DOHH2 (cell line): ENCODE measurements at regions not wholly inside any gene's neighbourhood (a gene's known extent, or its start where the extent isn't known, plus 50 kb on each side); places are given as distances from the start of the nearest gene placed in this dataset.

Source experiments
- H3F3A ChIP-seq: fragments of 200-600 bp; sonication (generic), shearing (Covaris generic); 2 replicates; pipeline ENCODE4 v1.6.0; 2016; ENCODE audit warnings: antibody characterized with exemption, mild to moderate bottlenecking; ENCODE audit not compliant: control insufficient read depth, insufficient read depth
- H3K27ac ChIP-seq: fragments of 200-600 bp; sonication (generic); 2 replicates; pipeline ENCODE4 v1.5.1; 2014; ENCODE audit warnings: low read depth, mild to moderate bottlenecking, low read length, moderate library complexity
- H3K27me3 ChIP-seq: fragments of 200-600 bp; sonication (generic); 2 replicates; pipeline ENCODE4 v1.6.1; 2014; ENCODE audit warnings: mild to moderate bottlenecking, low read length, mixed read lengths; ENCODE audit not compliant: control insufficient read depth
- H3K36me3 ChIP-seq: fragments of 200-600 bp; sonication (generic); 2 replicates; pipeline ENCODE4 v1.6.1; 2014; ENCODE audit warnings: mild to moderate bottlenecking, low read length, moderate library complexity, mixed read lengths; ENCODE audit not compliant: control insufficient read depth
- H3K4me1 ChIP-seq: fragments of 200-600 bp; sonication (generic); 2 replicates; pipeline ENCODE4 v1.6.1; 2014; ENCODE audit warnings: mild to moderate bottlenecking, low read length, mixed read lengths; ENCODE audit not compliant: control insufficient read depth
- H3K4me2 ChIP-seq: fragments of 200-600 bp; sonication (generic); 2 replicates; pipeline ENCODE4 v1.6.0; 2014; ENCODE audit warnings: mild to moderate bottlenecking, low read length, moderate library complexity
- H3K4me3 ChIP-seq: fragments of 200-600 bp; sonication (generic); 2 replicates; pipeline ENCODE4 v1.5.1; 2014; ENCODE audit warnings: mild to moderate bottlenecking, low read length, mixed read lengths
- H3K79me2 ChIP-seq: fragments of 200-600 bp; sonication (generic); 2 replicates; pipeline ENCODE4 v1.6.1; 2014; ENCODE audit warnings: mild to moderate bottlenecking, low read length, mixed read lengths; ENCODE audit not compliant: control insufficient read depth
- H3K9me2 ChIP-seq: fragments of 200-600 bp; sonication (generic); replicated peaks from 2 replicates; pipeline ENCODE4 v1.6.1; 2014; ENCODE audit warnings: mild to moderate bottlenecking, low read length, mixed read lengths; ENCODE audit not compliant: control insufficient read depth
- H3K9me3 ChIP-seq: fragments of 200-600 bp; sonication (generic); 2 replicates; pipeline ENCODE4 v1.6.1; 2014; ENCODE audit warnings: antibody characterized with exemption, low read length, mixed read lengths; ENCODE audit not compliant: control insufficient read depth, insufficient read depth
- H4K20me1 ChIP-seq: fragments of 200-600 bp; sonication (generic); 2 replicates; pipeline ENCODE4 v1.6.0; 2014; ENCODE audit warnings: low read depth, mild to moderate bottlenecking, antibody characterized with exemption, low read length, moderate library complexity; ENCODE audit not compliant: control insufficient read depth, insufficient read depth
- EZH2phosphoT487 ChIP-seq: fragments of 200-600 bp; sonication (generic); IDR thresholded peaks from 2 replicates; pipeline ENCODE4 v1.6.1; 2017; ENCODE audit warnings: borderline replicate concordance, mild to moderate bottlenecking, antibody characterized with exemption, low read length, moderate library complexity, mixed read lengths
- TF ChIP-seq, protein P1 (sequence below): fragments of 200-600 bp; sonication (generic); IDR thresholded peaks from one replicate; pipeline ENCODE4 v1.5.1; 2014; ENCODE audit warnings: antibody characterized with exemption, mild to moderate bottlenecking, low read depth, low read length; ENCODE audit not compliant: poor library complexity, severe bottlenecking

DNA sequence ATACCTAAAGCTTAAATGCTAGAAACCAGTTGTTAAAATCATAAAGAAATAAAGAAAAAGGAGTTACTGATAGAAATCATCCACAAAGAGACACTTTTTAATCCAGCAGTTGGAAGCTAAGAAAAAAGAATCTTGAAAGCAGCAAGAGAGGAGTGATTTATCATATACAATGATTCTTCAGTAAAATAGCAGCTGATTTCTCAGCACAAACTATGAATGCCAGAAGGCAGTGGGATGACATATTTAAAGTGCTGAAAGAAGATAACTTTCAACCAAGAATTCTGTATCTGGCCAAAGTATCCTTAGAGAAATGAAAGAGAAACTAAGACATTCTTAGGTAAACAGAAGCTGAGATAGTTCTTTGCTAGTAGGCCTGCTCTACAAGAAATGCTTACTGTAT lies 366.0 kb downstream of the HTR1A start:
- no peaks in the 10 kb centered on the region for H3K9me2 ChIP-seq
- no peaks in the 10 kb centered on the region for H3K9me3 ChIP-seq
- no peak overlapping the region for H3K4me3 ChIP-seq
- H3K79me2 ChIP-seq = no peaks in the 10 kb centered on the region
- no peaks in the 10 kb centered on the region for H3K36me3 ChIP-seq
- TF ChIP-seq, protein P1, sequence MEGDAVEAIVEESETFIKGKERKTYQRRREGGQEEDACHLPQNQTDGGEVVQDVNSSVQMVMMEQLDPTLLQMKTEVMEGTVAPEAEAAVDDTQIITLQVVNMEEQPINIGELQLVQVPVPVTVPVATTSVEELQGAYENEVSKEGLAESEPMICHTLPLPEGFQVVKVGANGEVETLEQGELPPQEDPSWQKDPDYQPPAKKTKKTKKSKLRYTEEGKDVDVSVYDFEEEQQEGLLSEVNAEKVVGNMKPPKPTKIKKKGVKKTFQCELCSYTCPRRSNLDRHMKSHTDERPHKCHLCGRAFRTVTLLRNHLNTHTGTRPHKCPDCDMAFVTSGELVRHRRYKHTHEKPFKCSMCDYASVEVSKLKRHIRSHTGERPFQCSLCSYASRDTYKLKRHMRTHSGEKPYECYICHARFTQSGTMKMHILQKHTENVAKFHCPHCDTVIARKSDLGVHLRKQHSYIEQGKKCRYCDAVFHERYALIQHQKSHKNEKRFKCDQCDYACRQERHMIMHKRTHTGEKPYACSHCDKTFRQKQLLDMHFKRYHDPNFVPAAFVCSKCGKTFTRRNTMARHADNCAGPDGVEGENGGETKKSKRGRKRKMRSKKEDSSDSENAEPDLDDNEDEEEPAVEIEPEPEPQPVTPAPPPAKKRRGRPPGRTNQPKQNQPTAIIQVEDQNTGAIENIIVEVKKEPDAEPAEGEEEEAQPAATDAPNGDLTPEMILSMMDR = no peak
- no peak for TF ChIP-seq EZH2phosphoT487
- H3K27ac ChIP-seq = no peak overlapping the region
- no peaks in the 10 kb centered on the region for H3K27me3 ChIP-seq
- H3K4me1 ChIP-seq = no peaks in the 10 kb centered on the region
- H4K20me1 ChIP-seq = no peaks in the 10 kb centered on the region
- H3F3A ChIP-seq = no peaks in the 10 kb centered on the region
- H3K4me2 ChIP-seq = no peak overlapping the region

DNA sequence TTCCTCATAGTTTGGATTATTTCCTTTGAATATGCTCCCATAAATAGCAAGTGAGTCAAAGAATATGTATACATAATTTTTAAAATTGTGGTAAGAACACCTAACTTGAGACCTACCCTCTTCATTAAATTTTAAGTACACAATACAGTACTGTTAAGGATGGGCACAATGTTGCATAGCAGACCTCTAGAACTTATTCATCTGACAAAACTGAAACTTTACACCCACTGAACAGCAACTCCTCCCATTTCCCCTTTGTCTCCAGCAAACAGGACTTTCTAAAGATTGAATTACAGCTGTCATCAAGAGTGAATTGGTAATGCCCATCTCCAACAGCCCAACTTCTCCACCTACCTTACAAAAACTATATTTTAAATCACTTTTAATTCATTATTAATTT lies 388.9 kb downstream of the HTR1A start:
- no peak overlapping the region for H3K4me2 ChIP-seq
- H4K20me1 ChIP-seq = no peaks in the 10 kb centered on the region
- H3K36me3 ChIP-seq = no peaks in the 10 kb centered on the region
- H3K9me3 ChIP-seq = no peaks in the 10 kb centered on the region
- H3K9me2 ChIP-seq = no peaks in the 10 kb centered on the region
- H3K27ac ChIP-seq = no peak overlapping the region
- H3F3A ChIP-seq = no peaks in the 10 kb centered on the region
- H3K27me3 ChIP-seq = no peaks in the 10 kb centered on the region
- H3K4me3 ChIP-seq = no peak overlapping the region
- H3K4me1 ChIP-seq = no peaks in the 10 kb centered on the region
- TF ChIP-seq, protein P1 = no peak
- no peak for TF ChIP-seq EZH2phosphoT487
- H3K79me2 ChIP-seq = no peaks in the 10 kb centered on the region

DNA sequence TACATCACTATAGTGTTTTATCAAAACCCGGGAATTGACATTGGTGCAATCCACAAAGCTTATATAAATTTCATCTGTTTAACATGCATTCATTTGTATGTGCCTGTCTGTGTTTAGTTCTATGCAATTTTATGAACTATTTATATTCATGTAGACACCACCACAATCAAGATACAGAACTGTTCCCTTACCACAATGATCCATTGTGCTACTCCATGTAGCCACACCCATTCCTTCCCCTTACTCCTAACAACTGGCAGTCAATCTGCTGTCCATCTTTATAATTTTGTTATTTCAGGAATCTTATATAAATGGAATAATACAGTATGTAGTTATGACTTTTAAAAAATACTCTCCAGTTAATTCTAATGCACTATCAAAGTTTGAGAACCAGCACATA lies 389.5 kb downstream of the HTR1A start:
- Histone ChIP-seq H3K4me3 (no peak overlapping the region), H3K4me2 (no peak overlapping the region), H3K9me3 (no peaks in the 10 kb centered on the region), H3K27me3 (no peaks in the 10 kb centered on the region), H3K9me2 (no peaks in the 10 kb centered on the region), H3K79me2 (no peaks in the 10 kb centered on the region), H3K36me3 (no peaks in the 10 kb centered on the region), H4K20me1 (no peaks in the 10 kb centered on the region), H3F3A (no peaks in the 10 kb centered on the region), H3K4me1 (no peaks in the 10 kb centered on the region), H3K27ac (no peak overlapping the region)
- no peak for TF ChIP-seq EZH2phosphoT487
- TF ChIP-seq, protein P1 = no peak

DNA sequence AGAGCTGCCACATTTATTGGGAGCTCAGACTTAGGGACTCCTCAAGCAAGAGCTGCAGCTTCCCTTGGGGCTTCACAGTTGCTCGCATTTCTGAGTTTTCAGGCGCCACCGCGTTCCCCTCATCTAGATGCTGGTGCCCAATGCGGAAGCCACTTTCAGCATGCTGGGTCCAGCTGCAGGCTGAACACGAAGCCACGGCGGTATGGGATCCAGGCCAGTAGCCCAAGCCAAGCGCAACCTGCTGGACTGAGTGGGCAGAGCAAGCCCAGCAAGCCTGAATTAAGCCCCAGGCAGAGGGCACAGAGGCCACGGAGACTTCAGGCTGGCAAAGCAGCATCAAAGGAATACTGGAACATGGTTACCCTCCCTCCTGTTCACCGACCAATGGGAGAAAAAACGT lies 391.5 kb downstream of the HTR1A start:
- Histone ChIP-seq H3K27me3 (no peaks in the 10 kb centered on the region), H3K4me1 (no peaks in the 10 kb centered on the region), H4K20me1 (no peaks in the 10 kb centered on the region), H3K27ac (no peak overlapping the region), H3K9me2 (no peaks in the 10 kb centered on the region), H3K4me2 (no peak overlapping the region), H3K79me2 (no peaks in the 10 kb centered on the region), H3K4me3 (no peak overlapping the region), H3K36me3 (no peaks in the 10 kb centered on the region), H3F3A (no peaks in the 10 kb centered on the region), H3K9me3 (no peaks in the 10 kb centered on the region)
- TF ChIP-seq EZH2phosphoT487 = no peak
- TF ChIP-seq, protein P1 = no peak
